ENCODE measurements at regions not wholly inside any gene's neighbourhood (a gene's known extent, or its start where the extent isn't known, plus 50 kb on each side); places are given as distances from the start of the nearest gene placed in this dataset.
A peak's percentile ranks its signal among the peaks of the same experiment; 100 is the strongest.

DNA sequence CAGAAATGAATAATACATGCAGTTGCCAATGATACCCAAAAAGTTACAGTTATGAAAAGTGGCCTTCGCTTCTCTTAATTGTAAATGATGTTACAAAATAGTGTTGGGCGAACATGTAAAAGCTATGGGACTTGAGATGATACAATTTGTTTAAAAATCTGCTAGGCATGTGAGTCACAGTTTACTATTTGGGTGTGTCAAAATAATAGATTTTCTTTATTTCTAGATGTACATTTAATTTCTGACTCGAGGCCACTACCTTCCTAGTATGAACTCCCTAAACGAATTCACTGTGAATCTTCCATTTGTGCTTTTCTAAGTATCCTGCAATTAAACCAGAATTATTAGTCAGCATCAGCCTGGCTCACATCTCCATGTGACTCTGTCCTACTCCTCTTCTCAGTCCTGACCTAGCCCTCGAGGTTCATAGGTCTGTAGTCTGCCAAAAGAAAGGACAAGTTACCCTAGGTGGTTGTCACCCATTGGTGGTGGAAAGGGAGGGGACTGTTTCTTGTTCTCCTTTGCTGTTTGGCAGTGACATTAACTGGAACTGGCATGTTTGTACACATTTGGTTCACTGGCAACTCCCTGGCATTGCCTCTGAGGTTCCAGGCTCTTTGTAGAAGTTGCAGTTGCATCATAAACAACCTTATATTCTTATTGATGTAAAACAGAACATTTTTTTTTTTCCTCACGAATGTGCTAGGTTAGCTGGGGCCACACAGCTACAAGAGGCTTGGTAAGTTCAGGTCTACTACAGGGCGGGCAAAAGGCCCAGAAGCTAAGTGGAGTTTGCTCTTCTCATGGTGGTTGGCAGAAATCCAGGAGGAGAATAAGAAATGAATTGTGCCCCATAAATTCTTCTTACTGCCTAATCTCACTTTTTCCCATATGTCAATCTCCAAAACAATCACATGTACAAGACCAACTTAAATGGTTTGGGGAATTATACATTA lies 746.5 kb upstream of the ADAMTS5 start:
- no peak for TF ChIP-seq YY1 (IDR thresholded peaks at IDR 0.05; ENCODE audit: low read depth)
- no peak for TF ChIP-seq EP300 (IDR thresholded peaks at IDR 0.05; ENCODE audit: borderline replicate concordance)
- TF ChIP-seq TCF12 (IDR thresholded peaks at IDR 0.05; ENCODE audit: low read depth) = no peak
- no peak for TF ChIP-seq RAD21 (IDR thresholded peaks at IDR 0.05; ENCODE audit: low read depth)
- TF ChIP-seq FOXM1 (IDR thresholded peaks at IDR 0.05; ENCODE audit: borderline replicate concordance, low read depth) = no peak
- TF ChIP-seq, protein P1, sequence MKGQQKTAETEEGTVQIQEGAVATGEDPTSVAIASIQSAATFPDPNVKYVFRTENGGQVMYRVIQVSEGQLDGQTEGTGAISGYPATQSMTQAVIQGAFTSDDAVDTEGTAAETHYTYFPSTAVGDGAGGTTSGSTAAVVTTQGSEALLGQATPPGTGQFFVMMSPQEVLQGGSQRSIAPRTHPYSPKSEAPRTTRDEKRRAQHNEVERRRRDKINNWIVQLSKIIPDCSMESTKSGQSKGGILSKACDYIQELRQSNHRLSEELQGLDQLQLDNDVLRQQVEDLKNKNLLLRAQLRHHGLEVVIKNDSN (IDR thresholded peaks at IDR 0.05) = no peak
- TF ChIP-seq, protein P2, sequence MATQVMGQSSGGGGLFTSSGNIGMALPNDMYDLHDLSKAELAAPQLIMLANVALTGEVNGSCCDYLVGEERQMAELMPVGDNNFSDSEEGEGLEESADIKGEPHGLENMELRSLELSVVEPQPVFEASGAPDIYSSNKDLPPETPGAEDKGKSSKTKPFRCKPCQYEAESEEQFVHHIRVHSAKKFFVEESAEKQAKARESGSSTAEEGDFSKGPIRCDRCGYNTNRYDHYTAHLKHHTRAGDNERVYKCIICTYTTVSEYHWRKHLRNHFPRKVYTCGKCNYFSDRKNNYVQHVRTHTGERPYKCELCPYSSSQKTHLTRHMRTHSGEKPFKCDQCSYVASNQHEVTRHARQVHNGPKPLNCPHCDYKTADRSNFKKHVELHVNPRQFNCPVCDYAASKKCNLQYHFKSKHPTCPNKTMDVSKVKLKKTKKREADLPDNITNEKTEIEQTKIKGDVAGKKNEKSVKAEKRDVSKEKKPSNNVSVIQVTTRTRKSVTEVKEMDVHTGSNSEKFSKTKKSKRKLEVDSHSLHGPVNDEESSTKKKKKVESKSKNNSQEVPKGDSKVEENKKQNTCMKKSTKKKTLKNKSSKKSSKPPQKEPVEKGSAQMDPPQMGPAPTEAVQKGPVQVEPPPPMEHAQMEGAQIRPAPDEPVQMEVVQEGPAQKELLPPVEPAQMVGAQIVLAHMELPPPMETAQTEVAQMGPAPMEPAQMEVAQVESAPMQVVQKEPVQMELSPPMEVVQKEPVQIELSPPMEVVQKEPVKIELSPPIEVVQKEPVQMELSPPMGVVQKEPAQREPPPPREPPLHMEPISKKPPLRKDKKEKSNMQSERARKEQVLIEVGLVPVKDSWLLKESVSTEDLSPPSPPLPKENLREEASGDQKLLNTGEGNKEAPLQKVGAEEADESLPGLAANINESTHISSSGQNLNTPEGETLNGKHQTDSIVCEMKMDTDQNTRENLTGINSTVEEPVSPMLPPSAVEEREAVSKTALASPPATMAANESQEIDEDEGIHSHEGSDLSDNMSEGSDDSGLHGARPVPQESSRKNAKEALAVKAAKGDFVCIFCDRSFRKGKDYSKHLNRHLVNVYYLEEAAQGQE (IDR thresholded peaks at IDR 0.05; ENCODE audit: low read depth) = no peak
- no peak for TF ChIP-seq TAF1 (IDR thresholded peaks at IDR 0.05; ENCODE audit: low read depth)
- TF ChIP-seq CREB1 (IDR thresholded peaks at IDR 0.05; ENCODE audit: low read depth) = no peak
- TF ChIP-seq, protein P3, sequence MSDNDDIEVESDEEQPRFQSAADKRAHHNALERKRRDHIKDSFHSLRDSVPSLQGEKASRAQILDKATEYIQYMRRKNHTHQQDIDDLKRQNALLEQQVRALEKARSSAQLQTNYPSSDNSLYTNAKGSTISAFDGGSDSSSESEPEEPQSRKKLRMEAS (IDR thresholded peaks at IDR 0.05) = no peak
- no peak for TF ChIP-seq EGR1 (IDR thresholded peaks at IDR 0.05)
- TF ChIP-seq ZBTB7A (IDR thresholded peaks at IDR 0.05; ENCODE audit: low read depth) = no peak
- no peak for TF ChIP-seq NFIC (IDR thresholded peaks at IDR 0.05)
- TF ChIP-seq TEAD4 (IDR thresholded peaks at IDR 0.05) = no peak
- TF ChIP-seq CEBPB (IDR thresholded peaks at IDR 0.05) = no peak

DNA sequence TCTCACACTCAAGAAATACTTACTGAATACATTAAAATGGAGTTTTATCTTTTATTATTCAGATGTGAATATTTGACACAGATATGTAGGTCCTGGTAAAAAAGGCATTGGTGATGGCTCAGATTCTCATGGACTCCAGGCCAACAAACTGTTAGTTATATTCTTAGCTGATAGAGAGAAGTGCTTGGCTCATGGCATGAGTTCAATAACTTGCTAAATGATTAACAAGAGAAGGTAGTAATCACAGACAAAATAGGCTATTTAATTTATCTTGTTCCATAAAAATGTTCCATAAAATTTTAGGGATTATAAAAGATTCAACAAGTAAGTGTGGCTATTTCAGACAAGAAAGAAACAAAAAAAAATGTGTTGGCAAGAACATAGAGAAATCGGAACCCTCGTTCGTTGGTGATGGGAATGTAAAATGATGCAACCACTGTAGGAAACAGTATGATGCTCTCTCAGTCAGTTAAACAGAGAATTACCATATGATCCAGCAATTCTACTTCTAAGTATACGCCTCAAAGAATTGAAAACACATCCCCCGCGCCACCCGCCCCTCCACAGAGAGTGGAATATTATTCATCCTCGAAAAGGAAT lies 737.8 kb upstream of the ADAMTS5 start:
- TF ChIP-seq CREB1 (IDR thresholded peaks at IDR 0.05; ENCODE audit: low read depth) (no peak), ZBTB7A (IDR thresholded peaks at IDR 0.05; ENCODE audit: low read depth) (no peak), TEAD4 (IDR thresholded peaks at IDR 0.05) (no peak), CEBPB (IDR thresholded peaks at IDR 0.05) (no peak), FOXM1 (IDR thresholded peaks at IDR 0.05; ENCODE audit: borderline replicate concordance, low read depth) (no peak)
- TF ChIP-seq, protein P2 (IDR thresholded peaks at IDR 0.05; ENCODE audit: low read depth) = no peak
- TF ChIP-seq, protein P3 (IDR thresholded peaks at IDR 0.05) = no peak

DNA sequence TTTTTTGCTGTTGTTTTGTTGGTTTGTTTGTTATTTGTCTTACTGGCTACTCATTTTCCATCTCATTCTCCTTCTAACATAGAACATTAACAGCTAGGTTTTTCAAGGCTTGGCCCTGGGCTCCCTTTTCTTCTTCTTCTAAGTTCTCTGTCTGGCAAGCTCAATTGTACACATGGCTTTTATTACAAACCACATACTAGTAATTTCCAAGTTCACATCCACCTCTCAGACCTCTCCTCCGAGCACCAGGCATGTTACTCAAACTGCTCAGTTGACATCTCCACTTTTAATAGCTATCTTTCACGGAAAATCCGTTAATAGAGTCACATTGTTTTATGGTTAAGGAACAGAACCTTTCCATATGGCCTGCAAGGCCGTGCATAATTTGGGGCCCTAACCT lies 736.9 kb upstream of the ADAMTS5 start:
- TF ChIP-seq, protein P3 (IDR thresholded peaks at IDR 0.05) = no peak
- TF ChIP-seq RAD21 (IDR thresholded peaks at IDR 0.05; ENCODE audit: low read depth) (no peak), FOXM1 (IDR thresholded peaks at IDR 0.05; ENCODE audit: borderline replicate concordance, low read depth) (no peak), YY1 (IDR thresholded peaks at IDR 0.05; ENCODE audit: low read depth) (no peak), EP300 (IDR thresholded peaks at IDR 0.05; ENCODE audit: borderline replicate concordance) (no peak), CEBPB (IDR thresholded peaks at IDR 0.05) (no peak)

DNA sequence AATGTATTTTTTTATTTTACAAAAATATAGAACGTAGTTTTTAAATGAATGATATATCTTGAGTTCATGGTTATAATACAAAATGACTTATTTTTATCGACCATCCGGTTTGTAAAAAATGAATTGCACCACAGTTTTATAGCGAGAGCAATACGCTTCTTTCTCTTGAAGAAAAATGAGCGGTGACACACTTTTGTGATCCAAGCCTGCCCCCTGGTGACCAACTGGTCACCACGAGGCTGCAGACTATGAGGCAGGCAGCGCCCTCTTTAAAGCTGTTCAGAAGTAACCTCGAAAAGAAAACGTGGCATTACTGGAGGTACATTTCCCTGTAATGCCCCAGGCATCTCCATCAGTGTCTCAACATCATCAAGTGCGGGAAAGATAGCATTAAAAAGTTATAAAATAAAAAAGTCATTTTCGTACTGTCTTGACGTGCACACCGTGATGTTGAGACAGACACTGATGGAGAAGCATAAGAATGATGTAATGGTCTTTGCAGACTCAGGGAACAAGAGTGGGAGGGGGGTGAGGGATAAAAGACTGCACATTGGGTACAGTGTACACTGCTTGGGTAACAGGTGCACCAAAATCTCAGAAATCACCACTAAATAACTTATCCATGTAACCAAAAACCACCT lies 734.2 kb upstream of the ADAMTS5 start:
- TF ChIP-seq NFIC (IDR thresholded peaks at IDR 0.05) (no peak), TAF1 (IDR thresholded peaks at IDR 0.05; ENCODE audit: low read depth) (no peak), YY1 (IDR thresholded peaks at IDR 0.05; ENCODE audit: low read depth) (no peak), RAD21 (IDR thresholded peaks at IDR 0.05; ENCODE audit: low read depth) (peak; percentile 94)
- TF ChIP-seq, protein P3 (IDR thresholded peaks at IDR 0.05) = peak; percentile 49

DNA sequence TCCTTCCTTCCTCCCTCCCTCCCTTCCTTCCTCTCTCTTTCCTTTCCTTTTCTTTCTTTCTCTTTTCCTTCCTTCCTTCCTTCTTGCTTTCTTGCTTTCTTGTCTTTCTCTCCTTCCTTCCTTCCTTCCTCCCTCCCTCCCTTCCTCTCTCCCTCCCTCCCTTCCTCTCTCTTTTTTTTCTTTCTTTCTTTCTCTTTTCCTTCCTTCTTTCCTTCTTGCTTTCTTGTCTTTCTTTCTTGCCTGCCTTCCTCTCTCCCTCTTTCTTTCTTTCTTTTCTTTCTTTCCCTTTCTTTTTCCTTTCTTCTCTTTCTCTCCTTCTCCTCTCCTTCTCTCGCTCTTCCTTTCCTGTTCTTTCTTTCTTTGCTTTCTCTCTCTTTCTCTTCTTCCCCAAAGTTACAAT lies 728.4 kb upstream of the ADAMTS5 start:
- TF ChIP-seq TEAD4 (IDR thresholded peaks at IDR 0.05) (no peak), CREB1 (IDR thresholded peaks at IDR 0.05; ENCODE audit: low read depth) (no peak), EGR1 (IDR thresholded peaks at IDR 0.05) (no peak), NFIC (IDR thresholded peaks at IDR 0.05) (no peak), EP300 (IDR thresholded peaks at IDR 0.05; ENCODE audit: borderline replicate concordance) (no peak), TCF12 (IDR thresholded peaks at IDR 0.05; ENCODE audit: low read depth) (no peak), CEBPB (IDR thresholded peaks at IDR 0.05) (no peak), YY1 (IDR thresholded peaks at IDR 0.05; ENCODE audit: low read depth) (no peak), ZBTB7A (IDR thresholded peaks at IDR 0.05; ENCODE audit: low read depth) (no peak)
- TF ChIP-seq, protein P1 (IDR thresholded peaks at IDR 0.05) = no peak
- TF ChIP-seq, protein P3 (IDR thresholded peaks at IDR 0.05) = no peak

Data from Ishikawa (cell line).